Coronary artery (tissue), 2 donors: ENCODE measurements at regions not wholly inside any gene's neighbourhood (a gene's known extent, or its start where the extent isn't known, plus 50 kb on each side); places are given as distances from the start of the nearest gene placed in this dataset.
A peak's percentile ranks its signal among the peaks of the same experiment; 100 is the strongest.

Experiments used
- DNase-seq: peaks from one replicate; pipeline ENCODE4 v3.0.0-alpha.2; 2017; ENCODE audit warnings: low spot score
- H3K27ac ChIP-seq, 2 donors: fragments of 200-600 bp; sonication (generic); one replicate each; pipeline ENCODE4 v1.5.1; 2016 to 2019
- H3K4me3 ChIP-seq: fragments of 200-600 bp; sonication (generic); 2 replicates; pipeline ENCODE4 v1.5.1; 2016; ENCODE audit warnings: mild to moderate bottlenecking, moderate library complexity
- TF ChIP-seq, protein P1 (sequence below): fragments of 200-600 bp; sonication (generic); IDR thresholded peaks from one replicate; pipeline ENCODE4 v1.5.1; 2019; ENCODE audit warnings: antibody characterized with exemption

DNA sequence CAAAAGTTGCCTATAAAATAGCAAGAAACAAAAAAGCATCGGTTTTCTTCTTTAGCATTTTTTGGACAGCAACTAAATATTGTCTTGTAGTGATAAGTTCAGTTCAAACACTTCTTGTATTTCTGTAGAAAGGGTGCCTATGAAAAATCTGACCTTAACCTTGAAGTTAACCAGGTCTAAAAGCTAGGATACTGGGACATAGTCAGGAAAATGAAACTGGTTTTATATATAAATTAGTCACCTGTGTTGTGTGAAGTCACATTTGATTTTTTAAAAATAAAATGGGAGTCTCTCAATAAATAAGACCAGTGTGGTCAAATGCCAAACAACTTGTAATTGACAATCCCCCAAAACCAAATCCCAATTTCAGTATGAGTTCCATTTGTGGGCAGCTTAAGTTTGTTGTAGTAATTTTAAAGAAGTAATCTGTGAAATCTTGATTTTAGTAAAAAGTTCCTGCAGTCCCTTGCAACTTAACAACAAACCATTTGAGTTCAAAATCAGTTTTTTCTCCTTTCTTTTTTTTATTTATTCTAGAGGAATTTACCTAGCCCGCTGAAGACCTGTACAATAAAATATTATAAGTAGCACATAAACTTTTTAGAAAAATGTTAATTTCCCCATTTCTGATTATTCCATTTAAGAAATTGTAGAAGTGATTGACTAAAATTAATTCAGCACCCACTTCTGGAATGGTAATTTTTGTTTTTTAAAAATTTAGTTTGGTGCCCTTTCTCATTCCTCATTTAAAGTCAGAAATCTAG is 84.5 kb upstream of the PPARA start:
- DNase-seq, result no peak
- Histone ChIP-seq H3K27ac (peak overlapping the region; percentile 96 to 100), H3K4me3 (peak overlapping the region; percentile 61)
- TF ChIP-seq, protein P1, sequence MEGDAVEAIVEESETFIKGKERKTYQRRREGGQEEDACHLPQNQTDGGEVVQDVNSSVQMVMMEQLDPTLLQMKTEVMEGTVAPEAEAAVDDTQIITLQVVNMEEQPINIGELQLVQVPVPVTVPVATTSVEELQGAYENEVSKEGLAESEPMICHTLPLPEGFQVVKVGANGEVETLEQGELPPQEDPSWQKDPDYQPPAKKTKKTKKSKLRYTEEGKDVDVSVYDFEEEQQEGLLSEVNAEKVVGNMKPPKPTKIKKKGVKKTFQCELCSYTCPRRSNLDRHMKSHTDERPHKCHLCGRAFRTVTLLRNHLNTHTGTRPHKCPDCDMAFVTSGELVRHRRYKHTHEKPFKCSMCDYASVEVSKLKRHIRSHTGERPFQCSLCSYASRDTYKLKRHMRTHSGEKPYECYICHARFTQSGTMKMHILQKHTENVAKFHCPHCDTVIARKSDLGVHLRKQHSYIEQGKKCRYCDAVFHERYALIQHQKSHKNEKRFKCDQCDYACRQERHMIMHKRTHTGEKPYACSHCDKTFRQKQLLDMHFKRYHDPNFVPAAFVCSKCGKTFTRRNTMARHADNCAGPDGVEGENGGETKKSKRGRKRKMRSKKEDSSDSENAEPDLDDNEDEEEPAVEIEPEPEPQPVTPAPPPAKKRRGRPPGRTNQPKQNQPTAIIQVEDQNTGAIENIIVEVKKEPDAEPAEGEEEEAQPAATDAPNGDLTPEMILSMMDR, result no peak

DNA sequence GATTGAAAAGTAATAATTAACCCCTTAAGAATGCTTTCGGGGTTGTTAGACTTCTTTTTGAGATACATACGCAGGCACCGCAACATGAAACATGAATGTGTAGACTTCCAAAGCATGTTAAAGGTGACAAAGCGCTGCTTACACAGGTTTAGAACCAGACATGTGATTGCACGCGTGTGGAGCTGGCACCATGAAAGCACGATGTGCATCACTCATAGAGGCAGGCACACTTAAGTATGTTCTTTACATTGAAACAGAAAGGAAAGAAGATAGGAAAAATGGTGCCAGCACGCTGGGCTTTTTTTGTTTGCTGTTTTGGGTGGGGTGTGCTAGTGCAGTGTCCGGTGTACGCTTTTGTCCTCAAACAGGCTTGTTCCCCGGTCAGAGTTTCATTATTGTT is 83.6 kb upstream of the PPARA start:
- peak overlapping the region; percentile 61 for H3K4me3 ChIP-seq
- DNase-seq, result peak; percentile 62
- peak overlapping the region; percentile 96 to 100 for H3K27ac ChIP-seq
- TF ChIP-seq, protein P1, result no peak

DNA sequence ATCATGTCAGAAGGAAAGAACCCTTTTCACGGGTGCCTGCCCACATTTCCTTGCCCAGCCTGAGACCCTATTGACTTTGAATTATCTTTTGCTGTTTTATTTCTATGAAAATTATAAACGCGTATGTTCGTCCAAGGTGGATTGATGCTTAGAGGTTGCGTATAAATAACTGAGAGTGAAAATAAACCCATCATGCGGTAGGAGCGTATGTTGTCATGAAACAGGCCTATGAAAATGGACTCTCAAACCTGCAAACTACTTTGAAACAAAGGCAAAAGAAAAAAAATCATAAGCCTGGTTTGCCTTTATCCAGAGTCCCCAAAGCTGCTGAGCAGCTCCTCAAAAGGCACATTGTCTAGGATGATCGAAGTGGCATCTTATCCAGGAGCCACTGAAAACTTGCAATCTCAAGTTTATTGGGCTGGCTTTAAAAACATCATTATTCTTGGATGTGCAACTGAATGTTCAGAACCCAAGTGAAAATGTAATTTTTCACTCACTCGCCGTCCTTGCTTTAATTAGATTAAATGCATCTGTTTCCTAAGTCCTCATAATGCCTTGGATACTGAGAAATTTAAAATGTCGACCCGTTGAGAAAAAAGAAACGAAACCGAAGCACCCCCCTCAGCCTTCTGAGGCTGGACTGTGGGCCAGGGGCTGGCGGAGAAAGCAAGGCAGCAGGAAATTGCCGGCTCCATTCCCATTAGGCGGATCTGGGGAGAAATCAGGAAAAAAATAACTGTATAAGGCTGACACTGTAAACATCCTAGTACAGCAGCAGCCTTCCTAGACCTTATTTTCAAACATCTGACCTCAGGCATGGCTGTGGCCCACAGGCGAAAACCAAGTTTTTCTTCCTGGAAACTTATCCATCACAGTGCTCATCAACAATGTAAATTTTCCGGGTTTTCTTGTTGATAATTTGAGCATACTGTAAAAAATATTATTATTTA is 82.9 kb upstream of the PPARA start:
- Histone ChIP-seq H3K27ac (peak overlapping the region; percentile 96 to 100), H3K4me3 (peak overlapping the region; percentile 61)
- TF ChIP-seq, protein P1, result no peak
- peak; percentile 70 for DNase-seq

DNA sequence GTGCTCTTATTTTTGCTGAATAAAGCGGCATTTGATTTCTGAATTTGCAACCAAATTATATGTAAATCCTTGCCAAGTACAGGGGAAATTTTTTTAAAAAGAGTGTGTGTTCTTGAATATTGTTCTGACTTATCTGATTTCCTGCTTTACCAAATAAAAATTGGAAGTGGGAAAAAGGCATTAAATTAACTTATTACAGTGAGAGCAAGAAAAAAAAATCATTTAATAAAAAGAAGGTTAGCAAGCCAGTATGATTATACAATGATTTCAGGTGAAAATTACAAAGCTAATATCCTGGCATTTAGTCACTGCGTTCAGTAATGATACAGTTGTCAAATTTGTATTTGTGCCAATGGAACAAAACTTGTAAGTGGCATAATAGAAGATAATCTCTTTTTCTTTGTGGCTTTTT is 82.1 kb upstream of the PPARA start:
- TF ChIP-seq, protein P1, result no peak
- H3K27ac ChIP-seq, result peak overlapping the region; percentile 96 to 100
- peak overlapping the region; percentile 96 for H3K4me3 ChIP-seq
- DNase-seq, result no peak

DNA sequence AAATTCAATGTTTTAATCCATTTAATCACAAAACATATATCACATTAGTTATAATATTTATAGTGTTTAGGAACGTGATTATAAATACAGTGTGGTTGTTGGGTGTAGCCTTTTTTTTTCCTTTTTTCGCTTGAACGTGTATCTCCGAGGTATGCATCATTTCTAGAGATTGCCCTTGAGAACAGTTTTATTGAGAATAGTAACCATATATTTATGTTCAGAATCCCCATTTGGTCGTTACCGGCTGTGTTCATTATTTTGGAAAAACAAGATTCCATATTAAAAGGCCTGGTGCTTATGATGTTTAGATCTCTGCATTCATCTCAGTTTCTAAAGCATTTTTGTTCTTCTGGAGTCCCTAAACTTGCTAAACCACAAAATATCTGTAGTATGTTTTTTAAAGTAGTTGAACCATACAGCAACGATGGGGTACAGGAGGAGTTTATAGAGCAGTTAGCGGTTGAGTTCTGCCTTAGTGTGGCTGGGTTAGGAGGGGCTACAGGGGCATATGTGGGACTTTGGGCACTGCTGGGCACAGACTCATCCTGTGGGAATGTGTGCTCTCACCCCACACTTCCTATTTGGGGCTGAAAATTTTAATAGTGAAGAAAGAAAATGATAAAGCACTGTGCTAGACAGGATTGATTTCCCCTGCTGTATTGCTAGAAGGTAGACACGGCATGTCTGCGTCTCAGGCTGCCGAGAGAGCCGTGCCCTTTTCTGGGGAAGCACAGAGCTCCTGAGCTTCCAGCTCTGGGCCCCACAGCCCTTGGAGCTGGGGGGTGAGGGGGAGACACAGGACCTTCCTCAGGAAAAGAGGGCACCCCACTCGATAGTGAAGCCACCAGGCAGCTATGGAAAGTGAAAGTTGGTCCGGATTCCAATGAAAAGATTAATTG is 81.5 kb upstream of the PPARA start:
- DNase-seq, result peak; percentile 63
- Histone ChIP-seq H3K4me3 (peak overlapping the region; percentile 96), H3K27ac (peak overlapping the region; percentile 96 to 100)
- TF ChIP-seq, protein P1, result no peak

DNA sequence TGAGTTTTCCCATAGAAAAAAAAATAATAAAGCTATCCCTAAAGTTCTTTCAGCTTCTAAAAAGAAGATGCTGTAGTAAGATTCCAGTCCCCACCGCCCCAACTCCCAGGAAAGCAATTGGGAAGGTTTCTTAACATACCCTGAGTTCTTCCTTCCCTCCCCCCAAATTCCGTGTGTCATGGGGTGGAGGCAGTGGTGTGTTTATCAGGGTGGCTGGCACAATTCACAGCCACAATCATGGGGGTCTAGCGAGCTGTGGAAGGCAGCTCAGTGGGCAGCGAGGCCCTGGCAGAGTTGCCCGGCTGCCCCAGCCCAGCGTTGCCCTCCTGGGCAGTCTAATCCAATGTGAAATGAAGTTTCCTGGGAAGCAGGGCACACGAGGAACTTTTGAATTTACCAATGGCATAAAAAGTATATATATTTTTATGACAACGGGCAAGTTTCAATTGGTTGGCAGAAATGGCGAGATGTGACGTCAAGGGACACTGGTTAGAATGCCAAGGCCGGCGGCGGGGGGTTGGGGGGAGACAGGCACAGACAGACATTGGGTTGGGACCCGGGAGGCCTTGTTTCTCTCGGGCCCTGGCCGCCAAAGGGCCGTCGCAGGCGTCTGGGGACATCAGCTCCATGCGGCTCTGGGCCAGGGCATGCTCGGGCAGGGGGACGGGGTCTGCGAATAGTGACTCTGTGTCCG is 80.7 kb upstream of the PPARA start:
- TF ChIP-seq, protein P1, result no peak
- H3K4me3 ChIP-seq, result peak overlapping the region; percentile 96
- peak; percentile 95 for DNase-seq
- H3K27ac ChIP-seq, result peak overlapping the region; percentile 96 to 100
